GM12892 (cell line): ENCODE measurements at regions not wholly inside any gene's neighbourhood (a gene's known extent, or its start where the extent isn't known, plus 50 kb on each side); places are given as distances from the start of the nearest gene placed in this dataset.

Source experiments
- POLR2A ChIP-seq: IDR thresholded peaks from 2 replicates; pipeline ENCODE4 v1.6.1; 2011; ENCODE audit warnings: low read depth, low read length, control low read depth
- POLR2AphosphoS5 ChIP-seq: IDR thresholded peaks from 2 replicates; pipeline ENCODE4 v1.6.1; 2011; ENCODE audit warnings: low read depth, low read length, control low read depth
- TAF1 ChIP-seq: IDR thresholded peaks from 2 replicates; pipeline ENCODE4 v1.6.1; 2011; ENCODE audit warnings: low read depth, mild to moderate bottlenecking, control low read depth, low read length, borderline replicate concordance

- TF ChIP-seq POLR2A (no peak), POLR2AphosphoS5 (no peak), TAF1 (no peak)
Measured at GRCh38 chr9:78397045-78397444, 100.1 kb downstream of the PSAT1 start.
